ENCODE measurements at regions not wholly inside any gene's neighbourhood (a gene's known extent, or its start where the extent isn't known, plus 50 kb on each side); places are given as distances from the start of the nearest gene placed in this dataset.

DNA sequence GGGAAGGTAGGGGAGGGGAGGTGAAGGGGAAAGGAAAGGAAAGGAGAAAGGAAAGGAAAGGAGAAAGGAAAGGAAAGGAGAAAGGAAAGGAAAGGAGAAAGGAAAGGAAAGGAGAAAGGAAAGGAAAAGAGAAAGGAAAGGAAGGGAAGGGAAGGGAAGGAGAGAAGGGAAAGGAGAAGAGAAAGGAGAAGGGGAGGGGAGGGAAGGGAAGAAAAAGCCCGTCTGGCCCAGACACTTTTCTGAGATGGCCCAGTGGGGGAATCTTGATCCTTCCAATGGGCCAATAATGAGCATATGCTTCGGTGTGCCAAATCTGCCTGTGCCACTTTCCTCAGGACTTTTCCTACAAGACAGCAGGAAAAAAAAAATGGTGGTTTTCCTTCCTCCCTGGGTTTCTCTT, 64.5 kb downstream of the CH25H start:
- TF ChIP-seq, protein P1, sequence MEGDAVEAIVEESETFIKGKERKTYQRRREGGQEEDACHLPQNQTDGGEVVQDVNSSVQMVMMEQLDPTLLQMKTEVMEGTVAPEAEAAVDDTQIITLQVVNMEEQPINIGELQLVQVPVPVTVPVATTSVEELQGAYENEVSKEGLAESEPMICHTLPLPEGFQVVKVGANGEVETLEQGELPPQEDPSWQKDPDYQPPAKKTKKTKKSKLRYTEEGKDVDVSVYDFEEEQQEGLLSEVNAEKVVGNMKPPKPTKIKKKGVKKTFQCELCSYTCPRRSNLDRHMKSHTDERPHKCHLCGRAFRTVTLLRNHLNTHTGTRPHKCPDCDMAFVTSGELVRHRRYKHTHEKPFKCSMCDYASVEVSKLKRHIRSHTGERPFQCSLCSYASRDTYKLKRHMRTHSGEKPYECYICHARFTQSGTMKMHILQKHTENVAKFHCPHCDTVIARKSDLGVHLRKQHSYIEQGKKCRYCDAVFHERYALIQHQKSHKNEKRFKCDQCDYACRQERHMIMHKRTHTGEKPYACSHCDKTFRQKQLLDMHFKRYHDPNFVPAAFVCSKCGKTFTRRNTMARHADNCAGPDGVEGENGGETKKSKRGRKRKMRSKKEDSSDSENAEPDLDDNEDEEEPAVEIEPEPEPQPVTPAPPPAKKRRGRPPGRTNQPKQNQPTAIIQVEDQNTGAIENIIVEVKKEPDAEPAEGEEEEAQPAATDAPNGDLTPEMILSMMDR (IDR thresholded peaks at IDR 0.05) = no peak
- no peak for TF ChIP-seq POLR2AphosphoS5 (IDR thresholded peaks at IDR 0.05)
